K562 (cell line): ENCODE measurements at regions not wholly inside any gene's neighbourhood (a gene's known extent, or its start where the extent isn't known, plus 50 kb on each side); places are given as distances from the start of the nearest gene placed in this dataset.

Experiments used
- BRCA1 ChIP-seq, 2 experiments: fragments of 450-650 bp in 1 of 2; sonication (generic) in 1 of 2; formaldehyde crosslinking in 1 of 2; IDR thresholded peaks; 2 replicates each; pipeline versions ENCODE4 v1.5.0 to v1.6.1; 2017 to 2020; ENCODE audit warnings: mild to moderate bottlenecking in 1 of 2, missing genetic modification reagents in 1 of 2
- C11orf30 ChIP-seq: fragments of 450-650 bp; IDR thresholded peaks from 2 replicates; pipeline ENCODE4 v1.6.1; 2016; ENCODE audit warnings: low read depth, mild to moderate bottlenecking
- CBX3 ChIP-seq, 2 experiments: IDR thresholded peaks; 1 replicate in 1 of 2; 2 replicates in 1 of 2; pipeline ENCODE4 v1.6.1; 2012; ENCODE audit warnings: inconsistent platforms in 2 of 2, low read length in 2 of 2, borderline replicate concordance in 1 of 2, control low read depth in 1 of 2
- CTBP1 ChIP-seq: fragments of 450-650 bp; IDR thresholded peaks from 2 replicates; pipeline ENCODE4 v1.6.1; 2016; ENCODE audit warnings: borderline replicate concordance
- DPF2 ChIP-seq: fragments of 450-650 bp; IDR thresholded peaks from 2 replicates; pipeline ENCODE4 v1.6.1; 2016
- E2F5 ChIP-seq: sonication (generic); formaldehyde crosslinking; IDR thresholded peaks from 2 replicates; pipeline ENCODE4 v1.8.0; 2022; ENCODE audit warnings: mild to moderate bottlenecking, missing genetic modification reagents
- ERF ChIP-seq: fragments of 450-650 bp; formaldehyde crosslinking; IDR thresholded peaks from 2 replicates; pipeline ENCODE4 v1.4.0; 2020; ENCODE audit warnings: mild to moderate bottlenecking, mixed read lengths
- GABPB1 ChIP-seq: sonication (generic); formaldehyde crosslinking; IDR thresholded peaks from 2 replicates; pipeline ENCODE4 v1.8.0; 2022; ENCODE audit warnings: mild to moderate bottlenecking, missing genetic modification reagents
- JUND ChIP-seq, 2 experiments: IDR thresholded peaks; 2 replicates in 1 of 2; 3 replicates in 1 of 2; pipeline ENCODE4 v1.6.1; 2011; ENCODE audit warnings: borderline replicate concordance in 2 of 2, low read depth in 2 of 2, low read length in 2 of 2, improper control_type of control experiment in 1 of 2, missing biosample characterization in 1 of 2, missing genetic modification characterization in 1 of 2, missing genetic modification reagents in 1 of 2
- KLF1 ChIP-seq: fragments of 450-650 bp; IDR thresholded peaks from 2 replicates; pipeline ENCODE4 v1.6.1; 2016; ENCODE audit warnings: missing genetic modification characterization, missing compliant biosample characterization
- MCM3 ChIP-seq: fragments of 450-650 bp; IDR thresholded peaks from 2 replicates; pipeline ENCODE4 v1.6.1; 2016
- PTTG1 ChIP-seq: fragments of 450-650 bp; IDR thresholded peaks from 2 replicates; pipeline ENCODE4 v1.6.1; 2016; ENCODE audit warnings: low read depth, mild to moderate bottlenecking, missing genetic modification characterization, missing compliant biosample characterization
- RBFOX2 ChIP-seq: fragments of 200-400 bp; formaldehyde crosslinking; IDR thresholded peaks from 2 replicates; pipeline ENCODE4 v1.6.1; 2017; ENCODE audit warnings: low read depth, mild to moderate bottlenecking, low read length, moderate library complexity
- TAF1 ChIP-seq: IDR thresholded peaks from 2 replicates; pipeline ENCODE4 v1.6.1; 2011; ENCODE audit warnings: mild to moderate bottlenecking, low read length, moderate library complexity; ENCODE audit not compliant: insufficient read depth, control insufficient read depth, severe bottlenecking; ENCODE audit errors: extremely low read depth
- TRIM28 ChIP-seq: fragments of 450-650 bp; IDR thresholded peaks from 2 replicates; pipeline ENCODE4 v1.6.1; 2017
- ZBTB8A ChIP-seq: fragments of 450-650 bp; IDR thresholded peaks from 2 replicates; pipeline ENCODE4 v1.6.1; 2018; ENCODE audit warnings: mild to moderate bottlenecking, moderate library complexity; ENCODE audit not compliant: partially characterized antibody
- ZMIZ1 ChIP-seq, 2 experiments: fragments of 150-350 bp in 1 of 2; IDR thresholded peaks; 2 replicates each; pipeline ENCODE4 v1.6.1; 2012 to 2016; ENCODE audit warnings: low read depth in 2 of 2, low read length in 2 of 2, mild to moderate bottlenecking in 1 of 2, moderate library complexity in 1 of 2
- ZNF395 ChIP-seq: fragments of 200-800 bp; sonication (Bioruptor generic); IDR thresholded peaks from 2 replicates; pipeline ENCODE4 v1.6.1; 2017; ENCODE audit warnings: missing genetic modification characterization, missing compliant biosample characterization
- ZNF512 ChIP-seq: IDR thresholded peaks from 2 replicates; pipeline ENCODE4 v1.6.1; 2016; ENCODE audit warnings: missing genetic modification characterization, missing compliant biosample characterization
- TF ChIP-seq, protein P1 (sequence below): fragments of 250-450 bp; sonication (Bioruptor Pico); IDR thresholded peaks from 2 replicates; pipeline ENCODE4 v1.6.1; 2021; ENCODE audit warnings: mild to moderate bottlenecking

- TF ChIP-seq E2F5 (CRISPR knock-in tag), result no peak
- 0 out of 2 replicates have a peak, but pooled peaks have one; percentile 12 for TF ChIP-seq GABPB1 (CRISPR knock-in tag)
- TF ChIP-seq ZBTB8A, result no peak
- TF ChIP-seq ZNF395 (CRISPR knock-in tag), result peak; percentile 95
- no peak for TF ChIP-seq MCM3
- peak; percentile 96 for TF ChIP-seq JUND (IDR thresholded peaks at IDR 0.05; ENCODE audit: borderline replicate concordance, low read depth, low read length)
- peak; percentile 90; the same call in 2 of the 3 replicates for TF ChIP-seq JUND (tag; IDR thresholded peaks at IDR 0.05; ENCODE audit: borderline replicate concordance, low read depth, low read length)
- no peak; the same call in 1 of the 2 replicates for TF ChIP-seq ERF (CRISPR knock-in tag)
- TF ChIP-seq TAF1, result peak; percentile 61
- TF ChIP-seq PTTG1, result peak; percentile 80
- TF ChIP-seq ZMIZ1 (IDR thresholded peaks at IDR 0.05; ENCODE audit: low read depth in 2 of 2, low read length in 2 of 2), result peak in 1 of 2 experiments; percentile 11; a peak in 1 of 4 replicates
- peak; percentile 78 for TF ChIP-seq DPF2
- no peak for TF ChIP-seq BRCA1 (IDR thresholded peaks at IDR 0.05)
- no peak for TF ChIP-seq BRCA1 (CRISPR knock-in tag; IDR thresholded peaks at IDR 0.05)
- peak; percentile 73 for TF ChIP-seq RBFOX2
- peak; percentile 55; the same call in 1 of the 2 replicates for TF ChIP-seq KLF1 (tag)
- TF ChIP-seq TRIM28, result 0 out of 2 replicates have a peak, but pooled peaks have one; percentile 46
- TF ChIP-seq CBX3 (IDR thresholded peaks at IDR 0.05; ENCODE audit: borderline replicate concordance in 1 of 2, low read length in 2 of 2), result peak in 1 of 2 experiments; percentile 63; a peak in 2 of 3 replicates
- peak; percentile 74 for TF ChIP-seq CTBP1
- TF ChIP-seq, protein P1, sequence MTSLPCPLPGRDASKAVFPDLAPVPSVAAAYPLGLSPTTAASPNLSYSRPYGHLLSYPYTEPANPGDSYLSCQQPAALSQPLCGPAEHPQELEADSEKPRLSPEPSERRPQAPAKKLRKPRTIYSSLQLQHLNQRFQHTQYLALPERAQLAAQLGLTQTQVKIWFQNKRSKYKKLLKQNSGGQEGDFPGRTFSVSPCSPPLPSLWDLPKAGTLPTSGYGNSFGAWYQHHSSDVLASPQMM, result no peak
- peak; percentile 98 for TF ChIP-seq C11orf30
- no peak for TF ChIP-seq ZNF512
These were observed 290.3 kb upstream of the STXBP5 start (continued) for GRCh38 chr6:146913842-146914488.
